ENCODE measurements at regions not wholly inside any gene's neighbourhood (a gene's known extent, or its start where the extent isn't known, plus 50 kb on each side); places are given as distances from the start of the nearest gene placed in this dataset.

- TF ChIP-seq, protein P1, sequence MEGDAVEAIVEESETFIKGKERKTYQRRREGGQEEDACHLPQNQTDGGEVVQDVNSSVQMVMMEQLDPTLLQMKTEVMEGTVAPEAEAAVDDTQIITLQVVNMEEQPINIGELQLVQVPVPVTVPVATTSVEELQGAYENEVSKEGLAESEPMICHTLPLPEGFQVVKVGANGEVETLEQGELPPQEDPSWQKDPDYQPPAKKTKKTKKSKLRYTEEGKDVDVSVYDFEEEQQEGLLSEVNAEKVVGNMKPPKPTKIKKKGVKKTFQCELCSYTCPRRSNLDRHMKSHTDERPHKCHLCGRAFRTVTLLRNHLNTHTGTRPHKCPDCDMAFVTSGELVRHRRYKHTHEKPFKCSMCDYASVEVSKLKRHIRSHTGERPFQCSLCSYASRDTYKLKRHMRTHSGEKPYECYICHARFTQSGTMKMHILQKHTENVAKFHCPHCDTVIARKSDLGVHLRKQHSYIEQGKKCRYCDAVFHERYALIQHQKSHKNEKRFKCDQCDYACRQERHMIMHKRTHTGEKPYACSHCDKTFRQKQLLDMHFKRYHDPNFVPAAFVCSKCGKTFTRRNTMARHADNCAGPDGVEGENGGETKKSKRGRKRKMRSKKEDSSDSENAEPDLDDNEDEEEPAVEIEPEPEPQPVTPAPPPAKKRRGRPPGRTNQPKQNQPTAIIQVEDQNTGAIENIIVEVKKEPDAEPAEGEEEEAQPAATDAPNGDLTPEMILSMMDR (conservative IDR thresholded peaks at IDR 0.05): peak; percentile 63
- no peak for TF ChIP-seq EZH2 (IDR thresholded peaks at IDR 0.05; ENCODE audit: low read depth)
Observed at GRCh38 chr12:65685514-65685913, 138.8 kb upstream of the HMGA2 start.

All from PC-9 (cell line).